IMR-90 (cell line): ENCODE measurements at regions not wholly inside any gene's neighbourhood (a gene's known extent, or its start where the extent isn't known, plus 50 kb on each side); places are given as distances from the start of the nearest gene placed in this dataset.

ENCODE experiments used
- ATAC-seq: fragments of 200-7000 bp; cut with Tn5 transposase; 2 replicates; pipeline ENCODE4 v1.9.1; 2020; ENCODE audit warnings: low read depth, mild to moderate bottlenecking, moderate library complexity
- BruUV-seq: library from RNA; stranded (reverse); fragments of 400-500 nt; replicated peaks from 2 replicates; lab custom pipeline; 2021; lab: Mats Ljungman, UMichigan
- CTCF ChIA-PET: fragments of 300-600 bp; formaldehyde crosslinking; extraction: SDS; loops from one replicate; lab custom pipeline; 2021; ENCODE audit warnings: antibody characterized with exemption; lab: Yijun Ruan, JAX
- POLR2A ChIA-PET: fragments of 300-600 bp; sonication (Branson Sonifier 250); formaldehyde crosslinking; loops from one replicate; lab custom pipeline; 2022; ENCODE audit warnings: antibody characterized with exemption; ENCODE audit not compliant: unreplicated experiment; lab: Charles Lee
- DNase-seq: peaks from one replicate; pipeline ENCODE4 v3.0.0; 2013
- H2AFZ ChIP-seq: replicated peaks from 2 replicates; pipeline ENCODE3; 2013; ENCODE audit warnings: low read length, mild to moderate bottlenecking; ENCODE audit not compliant: poor library complexity
- H2AK5ac ChIP-seq: 2 replicates; pipeline ENCODE4 v1.6.1; 2013; ENCODE audit warnings: low read depth, low read length, inconsistent platforms
- H2AK9ac ChIP-seq: replicated peaks from 2 replicates; pipeline ENCODE3; 2013; ENCODE audit warnings: mild to moderate bottlenecking, low read depth, low read length, moderate library complexity; ENCODE audit not compliant: poor library complexity
- H2BK120ac ChIP-seq: 2 replicates; pipeline ENCODE4 v1.6.1; 2013; ENCODE audit warnings: low read depth, low read length, inconsistent platforms
- H2BK15ac ChIP-seq: 3 replicates; pipeline ENCODE4 v1.6.1; 2013; ENCODE audit warnings: low read depth, low read length, inconsistent platforms
- H2BK20ac ChIP-seq: 2 replicates; pipeline ENCODE4 v1.6.1; 2013; ENCODE audit warnings: low read depth, mild to moderate bottlenecking, inconsistent platforms, low read length, moderate library complexity
- H2BK5ac ChIP-seq: 2 replicates; pipeline ENCODE4 v1.6.1; 2013; ENCODE audit warnings: mild to moderate bottlenecking, low read depth, low read length, inconsistent platforms; ENCODE audit not compliant: poor library complexity, severe bottlenecking
- H3K14ac ChIP-seq: replicated peaks from 2 replicates; pipeline ENCODE4 v1.6.1; 2013; ENCODE audit warnings: low read depth, low read length, inconsistent platforms
- H3K18ac ChIP-seq: 2 replicates; pipeline ENCODE4 v1.6.1; 2013; ENCODE audit warnings: low read depth, low read length, control low read depth
- H3K23ac ChIP-seq: 2 replicates; pipeline ENCODE4 v1.6.1; 2013; ENCODE audit warnings: low read depth, low read length, inconsistent platforms
- H3K27ac ChIP-seq: 2 replicates; pipeline ENCODE4 v1.5.1; 2013; ENCODE audit warnings: mild to moderate bottlenecking, control low read depth, low read length; ENCODE audit not compliant: insufficient read depth
- H3K27me3 ChIP-seq: 2 replicates; pipeline ENCODE4 v1.6.1; 2013; ENCODE audit warnings: low read length; ENCODE audit not compliant: control insufficient read depth, insufficient read depth
- H3K36me3 ChIP-seq: 2 replicates; pipeline ENCODE4 v1.6.1; 2013; ENCODE audit warnings: low read length, mixed read lengths; ENCODE audit not compliant: control insufficient read depth, insufficient read depth
- H3K4ac ChIP-seq: 2 replicates; pipeline ENCODE4 v1.6.1; 2013; ENCODE audit warnings: low read depth, low read length, inconsistent platforms
- H3K4me1 ChIP-seq: 2 replicates; pipeline ENCODE4 v1.6.1; 2013; ENCODE audit warnings: low read length, mixed read lengths; ENCODE audit not compliant: control insufficient read depth, insufficient read depth
- H3K4me2 ChIP-seq: 2 replicates; pipeline ENCODE4 v1.6.1; 2013; ENCODE audit warnings: low read depth, mild to moderate bottlenecking, control low read depth, low read length, moderate library complexity
- H3K4me3 ChIP-seq: 2 replicates; pipeline ENCODE4 v1.5.1; 2013; ENCODE audit warnings: low read depth, mild to moderate bottlenecking, control low read depth, low read length, moderate library complexity; ENCODE audit not compliant: insufficient read depth
- H3K56ac ChIP-seq: 2 replicates; pipeline ENCODE4 v1.6.1; 2013; ENCODE audit warnings: low read length, inconsistent platforms; ENCODE audit not compliant: insufficient read depth; ENCODE audit errors: extremely low read depth
- H3K79me1 ChIP-seq, 2 experiments: 2 replicates each; pipeline ENCODE4 v1.6.1; 2013; ENCODE audit warnings: low read length in 2 of 2, inconsistent platforms in 1 of 2, low read depth in 1 of 2
- H3K9ac ChIP-seq: 2 replicates; pipeline ENCODE4 v1.6.1; 2013; ENCODE audit warnings: low read depth, low read length, control low read depth
- H3K9me1 ChIP-seq: 2 replicates; pipeline ENCODE4 v1.6.1; 2013; ENCODE audit warnings: low read length, inconsistent platforms; ENCODE audit not compliant: insufficient read depth
- H3K9me3 ChIP-seq: 2 replicates; pipeline ENCODE4 v1.6.1; 2013; ENCODE audit warnings: low read length; ENCODE audit not compliant: control insufficient read depth, insufficient read depth
- H4K20me1 ChIP-seq: 2 replicates; pipeline ENCODE4 v1.6.1; 2013; ENCODE audit warnings: low read length, inconsistent platforms; ENCODE audit not compliant: insufficient read depth
- H4K5ac ChIP-seq: 2 replicates; pipeline ENCODE4 v1.6.1; 2013; ENCODE audit warnings: mild to moderate bottlenecking, low read depth, low read length, control low read depth
- H4K8ac ChIP-seq, 2 experiments: 2 replicates each; pipeline ENCODE4 v1.6.1; 2013; ENCODE audit warnings: low read depth in 2 of 2, low read length in 2 of 2, control low read depth in 1 of 2, inconsistent platforms in 1 of 2
- H4K91ac ChIP-seq: 2 replicates; pipeline ENCODE4 v1.6.1; 2013; ENCODE audit warnings: low read depth, low read length, inconsistent platforms; ENCODE audit not compliant: insufficient read depth
- BHLHE40 ChIP-seq: fragments of 150-350 bp; IDR thresholded peaks from 2 replicates; pipeline ENCODE4 v1.6.1; 2016; ENCODE audit warnings: mild to moderate bottlenecking, low read depth, low read length
- CEBPB ChIP-seq: IDR thresholded peaks from 2 replicates; pipeline ENCODE4 v1.6.1; 2012; ENCODE audit warnings: low read depth, low read length, improper control_type of control experiment
- CTCF ChIP-seq: conservative IDR thresholded peaks from 2 replicates; pipeline ENCODE4 v1.5.1; 2012; ENCODE audit warnings: mild to moderate bottlenecking, low read depth, low read length, improper control_type of control experiment
- FOS ChIP-seq: fragments of 150-350 bp; IDR thresholded peaks from 2 replicates; pipeline ENCODE4 v1.6.1; 2016; ENCODE audit warnings: low read depth, low read length
- MAFK ChIP-seq: IDR thresholded peaks from 2 replicates; pipeline ENCODE4 v1.6.1; 2012; ENCODE audit warnings: low read depth, low read length, improper control_type of control experiment
- MAZ ChIP-seq: IDR thresholded peaks from 2 replicates; pipeline ENCODE4 v1.6.1; 2012; ENCODE audit warnings: low read depth, mild to moderate bottlenecking, low read length, improper control_type of control experiment, moderate library complexity, borderline replicate concordance
- MXI1 ChIP-seq: IDR thresholded peaks from 2 replicates; pipeline ENCODE4 v1.6.1; 2012; ENCODE audit warnings: low read depth, mild to moderate bottlenecking, low read length, moderate library complexity, borderline replicate concordance
- NFE2L2 ChIP-seq: fragments of 150-350 bp; IDR thresholded peaks from 2 replicates; pipeline ENCODE4 v1.6.1; 2016; ENCODE audit warnings: low read depth, mild to moderate bottlenecking, low read length
- POLR2A ChIP-seq: IDR thresholded peaks from 2 replicates; pipeline ENCODE4 v1.6.1; 2012; ENCODE audit warnings: mild to moderate bottlenecking, low read depth, low read length
- SMC3 ChIP-seq: fragments of 150-350 bp; IDR thresholded peaks from 2 replicates; pipeline ENCODE4 v1.6.1; 2016; ENCODE audit warnings: low read depth, mild to moderate bottlenecking, antibody characterized with exemption, low read length, moderate library complexity
- WGBS, 2 experiments: methylation state at CpG; one replicate each; pipeline versions ENCODE4 v1.1.5 to v1.1.7; 2013; ENCODE audit warnings: missing lambda C conversion rate in 2 of 2; ENCODE audit not compliant: insufficient read length in 1 of 2; ENCODE audit errors: extremely low coverage in 2 of 2; 5-methylcytosine and 5-hydroxymethylcytosine counted together
- dilution Hi-C: fragments of 300-500 bp; cut with HindIII; formaldehyde crosslinking; loops from one replicate; pipeline ENCODE4 v1.14.3; 2018; ENCODE audit warnings: low sequenced_read_pairs; ENCODE audit not compliant: unreplicated experiment
- in situ Hi-C: fragments of 300-500 bp; cut with MboI; formaldehyde crosslinking; loops from 3 replicates; pipeline ENCODE4 v1.14.3; 2019; ENCODE audit warnings: low sequenced_read_pairs, inconsistent platforms, mixed read lengths
- intact Hi-C: fragments of 100-400 bp; cut with micrococcal nuclease; formaldehyde crosslinking; loops from 2 replicates; pipeline ENCODE4 v1.10.0; 2022
- TF ChIP-seq, protein P1 (sequence below): fragments of 150-350 bp; IDR thresholded peaks from 2 replicates; pipeline ENCODE4 v1.6.1; 2016; ENCODE audit warnings: low read depth, mild to moderate bottlenecking, low read length, moderate library complexity, borderline replicate concordance
- TF ChIP-seq, protein P2 (sequence below): fragments of 150-350 bp; IDR thresholded peaks from 2 replicates; pipeline ENCODE4 v1.6.1; 2017; ENCODE audit warnings: mild to moderate bottlenecking, antibody characterized with exemption, low read length, low read depth

- no peak for ATAC-seq
- TF ChIP-seq BHLHE40 (no peak), NFE2L2 (no peak), CEBPB (no peak), CTCF (no peak), POLR2A (no peak), SMC3 (no peak), MAFK (no peak), MXI1 (no peak), MAZ (no peak), FOS (no peak)
- TF ChIP-seq, protein P1, sequence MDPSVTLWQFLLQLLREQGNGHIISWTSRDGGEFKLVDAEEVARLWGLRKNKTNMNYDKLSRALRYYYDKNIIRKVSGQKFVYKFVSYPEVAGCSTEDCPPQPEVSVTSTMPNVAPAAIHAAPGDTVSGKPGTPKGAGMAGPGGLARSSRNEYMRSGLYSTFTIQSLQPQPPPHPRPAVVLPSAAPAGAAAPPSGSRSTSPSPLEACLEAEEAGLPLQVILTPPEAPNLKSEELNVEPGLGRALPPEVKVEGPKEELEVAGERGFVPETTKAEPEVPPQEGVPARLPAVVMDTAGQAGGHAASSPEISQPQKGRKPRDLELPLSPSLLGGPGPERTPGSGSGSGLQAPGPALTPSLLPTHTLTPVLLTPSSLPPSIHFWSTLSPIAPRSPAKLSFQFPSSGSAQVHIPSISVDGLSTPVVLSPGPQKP, result no peak
- TF ChIP-seq, protein P2, sequence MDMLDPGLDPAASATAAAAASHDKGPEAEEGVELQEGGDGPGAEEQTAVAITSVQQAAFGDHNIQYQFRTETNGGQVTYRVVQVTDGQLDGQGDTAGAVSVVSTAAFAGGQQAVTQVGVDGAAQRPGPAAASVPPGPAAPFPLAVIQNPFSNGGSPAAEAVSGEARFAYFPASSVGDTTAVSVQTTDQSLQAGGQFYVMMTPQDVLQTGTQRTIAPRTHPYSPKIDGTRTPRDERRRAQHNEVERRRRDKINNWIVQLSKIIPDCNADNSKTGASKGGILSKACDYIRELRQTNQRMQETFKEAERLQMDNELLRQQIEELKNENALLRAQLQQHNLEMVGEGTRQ, result no peak
- peaks cover 4% of the 10 kb centered on the region for H3K27me3 ChIP-seq
- H2BK20ac ChIP-seq, result no peak overlapping the region
- no peak overlapping the region for H4K5ac ChIP-seq
- H4K20me1 ChIP-seq, result no peaks in the 10 kb centered on the region
- no peak overlapping the region for H2AK9ac ChIP-seq
- H3K4me3 ChIP-seq, result no peak overlapping the region
- no peak overlapping the region for H2BK120ac ChIP-seq
- H3K18ac ChIP-seq, result no peak overlapping the region
- H3K9me1 ChIP-seq, result no peaks in the 10 kb centered on the region
- intact Hi-C loops (no loop called here), in situ Hi-C loops (no loop called here), dilution Hi-C loops (no loop called here)
- H3K36me3 ChIP-seq, result no peaks in the 10 kb centered on the region
- H2BK15ac ChIP-seq, result no peak overlapping the region
- no peak overlapping the region for H3K4ac ChIP-seq
- no peak overlapping the region for H3K56ac ChIP-seq
- H4K91ac ChIP-seq, result no peak overlapping the region
- H3K23ac ChIP-seq, result no peak overlapping the region
- BruUV-seq, result no TSS peak
- no peak for DNase-seq
- H4K8ac ChIP-seq, result no peak overlapping the region
- no peak overlapping the region for H2AFZ ChIP-seq
- ChIA-PET POLR2A (no interaction called here), CTCF (no interaction called here)
- H3K27ac ChIP-seq, result no peak overlapping the region
- no peaks in the 10 kb centered on the region for H3K4me1 ChIP-seq
- no peak overlapping the region for H3K4me2 ChIP-seq
- H3K9ac ChIP-seq, result no peak overlapping the region
- H2AK5ac ChIP-seq, result no peak overlapping the region
- no peak overlapping the region for H2BK5ac ChIP-seq
- no peak overlapping the region for H3K14ac ChIP-seq
- no peaks in the 10 kb centered on the region for H3K9me3 ChIP-seq
- WGBS, 2 experiments, result 70% methylated on average over 2 of the region's 6 CpGs; no CpG with 5 or more reads in 1 of the 2 experiments
- no peaks in the 10 kb centered on the region for H3K79me1 ChIP-seq
These were observed 296.7 kb upstream of the CASK start for GRCh38 chrX:42220083-42220482.
